ENCODE measurements at regions not wholly inside any gene's neighbourhood (a gene's known extent, or its start where the extent isn't known, plus 50 kb on each side); places are given as distances from the start of the nearest gene placed in this dataset.

GRCh38 chr22:49237279-49237678 lies 590.4 kb downstream of the BRD1 start:
- no peak for TF ChIP-seq CTCF (IDR thresholded peaks at IDR 0.05 in 8 of 11, conservative IDR thresholded peaks at IDR 0.05 in 3 of 11)
- TF ChIP-seq POLR2A (IDR thresholded peaks at IDR 0.05): no peak

Data from spleen (tissue), 7 donors.